H1 (cell line): ENCODE measurements at regions not wholly inside any gene's neighbourhood (a gene's known extent, or its start where the extent isn't known, plus 50 kb on each side); places are given as distances from the start of the nearest gene placed in this dataset.

Experiments
- ATF3 ChIP-seq: IDR thresholded peaks from 2 replicates; pipeline ENCODE4 v1.6.1; 2011; ENCODE audit warnings: low read depth, mild to moderate bottlenecking, low read length; ENCODE audit not compliant: insufficient read depth
- CBX5 ChIP-seq: fragments of 300-800, 300-1000 bp; sonication (generic); IDR thresholded peaks from 2 replicates; pipeline ENCODE4 v1.7.1; 2016; ENCODE audit warnings: antibody characterized with exemption, low read length, low read depth
- EP300 ChIP-seq, 2 experiments: IDR thresholded peaks; 1 replicate in 1 of 2; 2 replicates in 1 of 2; pipeline ENCODE4 v1.6.1; 2011 to 2012; ENCODE audit warnings: low read depth in 2 of 2, low read length in 2 of 2, mild to moderate bottlenecking in 2 of 2, borderline replicate concordance in 1 of 2, inconsistent platforms in 1 of 2, moderate library complexity in 1 of 2
- KDM4A ChIP-seq: IDR thresholded peaks from one replicate; pipeline ENCODE4 v1.7.1; 2012; ENCODE audit warnings: low read depth, mild to moderate bottlenecking, moderate library complexity, low read length, inconsistent platforms; ENCODE audit not compliant: severe bottlenecking
- RXRA ChIP-seq: IDR thresholded peaks from 2 replicates; pipeline ENCODE4 v1.6.1; 2011; ENCODE audit warnings: low read depth, mild to moderate bottlenecking, low read length, moderate library complexity; ENCODE audit not compliant: insufficient read depth
- SP1 ChIP-seq: IDR thresholded peaks from 2 replicates; pipeline ENCODE4 v1.6.1; 2011; ENCODE audit warnings: low read depth, low read length

GRCh38 chr13:94813920-94814475 lies 101.7 kb upstream of the SOX21 start (continued):
- TF ChIP-seq RXRA (no peak), SP1 (no peak), CBX5 (no peak), KDM4A (no peak), EP300 (IDR thresholded peaks at IDR 0.05; ENCODE audit: borderline replicate concordance in 1 of 2, low read depth in 2 of 2, low read length in 2 of 2) (no peak), ATF3 (no peak)
